Caco-2 (cell line): ENCODE measurements at regions not wholly inside any gene's neighbourhood (a gene's known extent, or its start where the extent isn't known, plus 50 kb on each side); places are given as distances from the start of the nearest gene placed in this dataset.
"Not testable (repeated sequence)": the region's sequence is repeated elsewhere in the genome, so short reads cannot be mapped to it uniquely, and the experiment has no call there.

Source experiments
- BruUV-seq: library from RNA; stranded (reverse); fragments of 400-500 nt; replicated peaks from 2 replicates; lab custom pipeline; 2021; lab: Mats Ljungman, UMichigan
- CTCF ChIA-PET: fragments of 300-600 bp; sonication (Branson Sonifier 250); formaldehyde crosslinking; loops from one replicate; lab custom pipeline; 2022; ENCODE audit warnings: antibody characterized with exemption; lab: Charles Lee
- POLR2A ChIA-PET: fragments of 300-600 bp; sonication (Branson Sonifier 250); formaldehyde crosslinking; loops from one replicate; lab custom pipeline; 2022; ENCODE audit warnings: antibody characterized with exemption; lab: Charles Lee
- DNase-seq, 2 experiments: peaks; one replicate each; pipeline versions ENCODE4 v3.0.0 to v3.0.0-alpha.2; 2020 to 2022
- H3K27me3 ChIP-seq: replicated peaks from 2 replicates; pipeline ENCODE4 v1.6.0; 2011; ENCODE audit warnings: low read length; ENCODE audit not compliant: control insufficient read depth, insufficient read depth
- H3K36me3 ChIP-seq: 2 replicates; pipeline ENCODE4 v1.5.1; 2011; ENCODE audit warnings: low read length; ENCODE audit not compliant: control insufficient read depth, insufficient read depth
- H3K4me1 ChIP-seq: fragments of 250-450 bp; sonication (Bioruptor Pico); 2 replicates; pipeline ENCODE4 v1.5.1; 2020; ENCODE audit warnings: mild to moderate bottlenecking
- H3K4me3 ChIP-seq: 2 replicates; pipeline ENCODE4 v1.5.1; 2011; ENCODE audit warnings: low read depth, mild to moderate bottlenecking, control low read depth, low read length
- H3K9me3 ChIP-seq: fragments of 250-450 bp; sonication (Bioruptor Pico); 2 replicates; pipeline ENCODE4 v1.5.1; 2020; ENCODE audit warnings: mild to moderate bottlenecking, moderate library complexity
- H3K27ac Mint-ChIP-seq: one replicate; pipeline ENCODE4 v1.8.0; 2022; ENCODE audit warnings: mixed read lengths; ENCODE audit not compliant: unreplicated experiment
- H3K27me3 Mint-ChIP-seq: one replicate; pipeline ENCODE4 v1.8.0; 2022; ENCODE audit warnings: mixed read lengths; ENCODE audit not compliant: insufficient read depth, unreplicated experiment
- H3K36me3 Mint-ChIP-seq: one replicate; pipeline ENCODE4 v1.8.0; 2022; ENCODE audit warnings: mild to moderate bottlenecking, mixed read lengths; ENCODE audit not compliant: insufficient read depth, unreplicated experiment
- H3K4me1 Mint-ChIP-seq: one replicate; pipeline ENCODE4 v1.8.0; 2022; ENCODE audit warnings: low read depth, mixed read lengths; ENCODE audit not compliant: unreplicated experiment
- H3K4me3 Mint-ChIP-seq: one replicate; pipeline ENCODE4 v1.8.0; 2022; ENCODE audit warnings: mild to moderate bottlenecking, moderate library complexity, mixed read lengths; ENCODE audit not compliant: unreplicated experiment
- H3K9me3 Mint-ChIP-seq: one replicate; pipeline ENCODE4 v1.8.0; 2022; ENCODE audit warnings: mixed read lengths; ENCODE audit not compliant: unreplicated experiment
- intact Hi-C: fragments of 100-400 bp; cut with micrococcal nuclease; formaldehyde crosslinking; loops from one replicate; pipeline ENCODE4 v1.10.0; 2022; ENCODE audit not compliant: unreplicated experiment

DNA sequence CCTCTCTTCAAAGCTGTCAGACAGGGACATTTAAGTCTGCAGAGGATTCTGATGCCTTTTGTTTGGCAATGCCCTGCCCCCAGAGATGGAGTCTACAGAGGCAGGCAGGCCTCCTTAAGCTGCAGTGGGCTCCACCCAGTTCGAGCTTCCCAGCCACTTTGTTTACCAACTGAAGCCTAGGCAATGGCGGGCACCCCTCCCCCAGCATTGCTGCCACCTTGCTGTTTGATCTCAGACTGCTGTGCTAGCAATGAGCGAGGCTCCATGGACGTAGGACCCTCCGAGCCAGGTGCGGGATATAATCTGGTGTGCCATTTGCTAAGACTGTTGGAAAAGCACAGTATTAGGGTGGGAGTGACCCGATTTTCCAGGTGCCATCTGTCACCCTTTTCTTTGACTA is 207.7 kb downstream of the OTOP1 start:
- POLR2A ChIA-PET, H3K27me3 ChIP-seq, H3K4me1 ChIP-seq, BruUV-seq, intact Hi-C loops, H3K36me3 ChIP-seq, H3K4me3 Mint-ChIP-seq, H3K4me3 ChIP-seq, H3K9me3 Mint-ChIP-seq, H3K27me3 Mint-ChIP-seq, CTCF ChIA-PET, H3K4me1 Mint-ChIP-seq, H3K36me3 Mint-ChIP-seq, DNase-seq, H3K27ac Mint-ChIP-seq, H3K9me3 ChIP-seq: not testable (repeated sequence)

- DNase-seq, H3K4me3 ChIP-seq, H3K36me3 ChIP-seq, H3K27me3 ChIP-seq, H3K4me1 Mint-ChIP-seq, CTCF ChIA-PET, H3K4me1 ChIP-seq, H3K36me3 Mint-ChIP-seq, H3K9me3 Mint-ChIP-seq, intact Hi-C loops, H3K27me3 Mint-ChIP-seq, BruUV-seq, POLR2A ChIA-PET, H3K27ac Mint-ChIP-seq, H3K4me3 Mint-ChIP-seq, H3K9me3 ChIP-seq: not testable (repeated sequence)
Observed at GRCh38 chr4:4021161-4021560, 205.6 kb downstream of the OTOP1 start.

- H3K27ac Mint-ChIP-seq, BruUV-seq, H3K36me3 ChIP-seq, H3K4me1 ChIP-seq, H3K27me3 Mint-ChIP-seq, H3K9me3 ChIP-seq, H3K36me3 Mint-ChIP-seq, H3K9me3 Mint-ChIP-seq, POLR2A ChIA-PET, H3K4me1 Mint-ChIP-seq, H3K27me3 ChIP-seq, CTCF ChIA-PET, H3K4me3 ChIP-seq, DNase-seq, H3K4me3 Mint-ChIP-seq, intact Hi-C loops: not testable (repeated sequence)
Observed at GRCh38 chr4:4026708-4027107, 200.0 kb downstream of the OTOP1 start.

GRCh38 chr4:4028752-4029151 is 198.0 kb downstream of the OTOP1 start:
- H3K4me1 Mint-ChIP-seq, H3K36me3 ChIP-seq, POLR2A ChIA-PET, BruUV-seq, intact Hi-C loops, H3K4me3 Mint-ChIP-seq, DNase-seq, H3K27ac Mint-ChIP-seq, H3K4me1 ChIP-seq, H3K36me3 Mint-ChIP-seq, H3K27me3 ChIP-seq, H3K9me3 Mint-ChIP-seq, H3K4me3 ChIP-seq, CTCF ChIA-PET, H3K9me3 ChIP-seq, H3K27me3 Mint-ChIP-seq: not testable (repeated sequence)

- peaks cover 13% of the 10 kb centered on the region for H3K9me3 Mint-ChIP-seq
- POLR2A ChIA-PET: not testable (repeated sequence)
Observed at GRCh38 chr4:4030509-4030908, 196.2 kb downstream of the OTOP1 start.

GRCh38 chr4:4031446-4032135 is 195.1 kb downstream of the OTOP1 start:
- H3K4me1 ChIP-seq, H3K36me3 ChIP-seq, H3K27ac Mint-ChIP-seq, H3K4me1 Mint-ChIP-seq, H3K36me3 Mint-ChIP-seq, intact Hi-C loops, H3K9me3 ChIP-seq, H3K4me3 Mint-ChIP-seq, H3K27me3 Mint-ChIP-seq, POLR2A ChIA-PET, CTCF ChIA-PET, DNase-seq, BruUV-seq, H3K4me3 ChIP-seq, H3K27me3 ChIP-seq: not testable (repeated sequence)
- H3K9me3 Mint-ChIP-seq: peaks cover 18% of the 10 kb centered on the region

More at GRCh38 chr4:4030509-4030908, 196.2 kb downstream of the OTOP1 start:
- H3K9me3 ChIP-seq, CTCF ChIA-PET, H3K27ac Mint-ChIP-seq, H3K36me3 ChIP-seq, H3K27me3 ChIP-seq, BruUV-seq, H3K36me3 Mint-ChIP-seq, H3K27me3 Mint-ChIP-seq, H3K4me3 ChIP-seq, H3K4me3 Mint-ChIP-seq, DNase-seq, H3K4me1 ChIP-seq, intact Hi-C loops, H3K4me1 Mint-ChIP-seq: not testable (repeated sequence)

- intact Hi-C loops, CTCF ChIA-PET: not testable (repeated sequence)
Observed at GRCh38 chr4:4032364-4032763, 194.4 kb downstream of the OTOP1 start.

More at GRCh38 chr4:4032364-4032763, 194.4 kb downstream of the OTOP1 start:
- H3K36me3 Mint-ChIP-seq, DNase-seq, H3K36me3 ChIP-seq, H3K4me1 ChIP-seq, H3K27ac Mint-ChIP-seq, H3K9me3 ChIP-seq, H3K4me3 Mint-ChIP-seq, H3K4me1 Mint-ChIP-seq, BruUV-seq, H3K4me3 ChIP-seq, H3K27me3 ChIP-seq, POLR2A ChIA-PET, H3K27me3 Mint-ChIP-seq: not testable (repeated sequence)
- H3K9me3 Mint-ChIP-seq: peaks cover 18% of the 10 kb centered on the region
